Activated CD4-positive, alpha-beta T cell treated with anti-CD3 and anti-CD28 coated beads, Interleukin-2, amount 50 U/mL, for 48 hours (primary cell): ENCODE measurements at regions not wholly inside any gene's neighbourhood (a gene's known extent, or its start where the extent isn't known, plus 50 kb on each side); places are given as distances from the start of the nearest gene placed in this dataset.

Experiments used
- DNase-seq, 2 experiments: peaks; one replicate each; pipeline ENCODE4 v3.0.0-alpha.2; 2020

DNA sequence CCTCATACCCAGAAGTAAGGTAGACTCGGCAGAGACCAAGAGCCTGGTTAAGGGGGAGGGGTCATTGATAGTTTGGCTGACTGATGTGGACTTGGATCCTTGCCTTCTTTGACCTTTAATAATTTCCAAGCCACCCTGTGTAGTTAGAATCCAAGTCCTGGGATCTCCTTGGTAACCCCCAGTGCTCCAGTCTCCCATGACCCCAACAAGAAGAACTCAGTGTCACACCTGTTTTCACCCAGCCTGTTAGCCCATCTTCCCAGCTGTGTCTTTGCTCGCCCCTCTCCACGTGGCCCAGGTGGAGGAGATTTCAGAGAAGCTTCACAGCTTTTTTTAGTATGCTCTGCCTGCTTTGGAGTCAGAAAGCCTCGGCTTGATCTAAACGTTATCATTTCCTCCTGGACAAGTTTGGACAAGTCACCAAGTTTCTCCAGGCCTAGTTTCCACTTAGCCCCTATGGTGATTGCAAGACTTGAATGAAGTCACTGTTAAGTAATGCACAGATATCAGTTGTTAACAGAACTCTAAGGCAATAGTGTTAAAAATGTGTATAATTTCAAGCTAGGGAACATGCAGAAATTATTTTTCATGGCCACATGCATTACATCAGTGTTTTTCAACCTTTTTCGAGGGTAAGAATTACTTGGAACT, 170.0 kb downstream of the TMEM38B start:
- no peak for DNase-seq

DNA sequence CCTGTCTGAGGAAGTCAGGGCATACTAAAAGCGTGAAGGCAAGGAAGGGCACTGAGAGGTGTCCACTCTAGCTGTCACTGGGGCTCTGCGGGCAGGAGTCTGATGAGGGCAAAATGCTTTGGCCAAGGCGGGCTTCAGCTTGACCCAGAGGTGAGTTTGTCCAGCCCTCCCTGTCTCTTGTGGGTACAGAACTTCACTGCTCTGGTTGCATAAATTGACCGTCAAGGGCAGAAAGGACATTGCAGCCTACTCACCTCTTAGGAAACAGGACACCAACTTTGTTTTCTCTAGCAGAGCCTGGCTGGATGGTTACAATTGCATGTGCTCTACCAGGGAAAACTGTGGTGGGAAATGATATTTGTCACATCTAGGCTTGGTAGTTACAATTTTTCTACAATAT, 170.9 kb downstream of the TMEM38B start:
- DNase-seq = no peak

DNA sequence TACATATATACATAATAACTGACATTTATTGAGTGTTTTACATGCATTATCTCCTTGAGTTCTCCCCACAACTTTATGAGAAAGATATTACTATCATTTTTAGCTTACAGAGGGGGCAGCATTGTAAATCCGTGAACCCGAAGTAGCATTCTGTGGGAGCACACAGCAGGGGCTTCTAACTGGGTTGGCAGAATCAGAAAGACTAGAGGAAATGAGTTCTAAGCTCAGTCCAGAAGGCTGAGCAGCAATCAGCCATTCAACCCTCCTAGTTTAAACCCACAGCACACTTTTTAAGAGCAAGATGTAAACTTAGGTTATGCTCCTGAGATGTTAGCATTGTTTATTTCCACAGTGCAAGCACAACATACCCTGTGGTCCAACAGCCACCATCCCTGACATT, 177.2 kb downstream of the TMEM38B start:
- DNase-seq = no peak

DNA sequence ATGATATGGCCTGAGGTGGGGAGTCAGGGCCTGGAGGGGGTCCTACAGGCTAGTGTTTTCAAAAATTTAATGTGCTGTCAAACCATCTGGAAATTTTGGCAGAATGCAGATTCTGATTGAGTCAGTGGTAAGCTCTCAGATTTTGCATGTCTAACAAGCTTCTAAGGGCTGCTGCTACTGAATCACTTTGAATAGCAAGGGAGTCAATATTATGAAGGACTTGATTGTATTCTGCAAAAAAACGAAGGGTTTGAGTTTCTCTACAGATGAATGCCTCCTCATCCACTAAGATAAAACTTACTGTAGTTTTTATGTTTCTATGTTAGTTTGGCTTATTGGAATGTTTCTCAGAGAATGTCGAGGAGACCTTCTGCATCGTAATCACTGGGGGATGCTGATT, 179.5 kb downstream of the TMEM38B start:
- DNase-seq = no peak

DNA sequence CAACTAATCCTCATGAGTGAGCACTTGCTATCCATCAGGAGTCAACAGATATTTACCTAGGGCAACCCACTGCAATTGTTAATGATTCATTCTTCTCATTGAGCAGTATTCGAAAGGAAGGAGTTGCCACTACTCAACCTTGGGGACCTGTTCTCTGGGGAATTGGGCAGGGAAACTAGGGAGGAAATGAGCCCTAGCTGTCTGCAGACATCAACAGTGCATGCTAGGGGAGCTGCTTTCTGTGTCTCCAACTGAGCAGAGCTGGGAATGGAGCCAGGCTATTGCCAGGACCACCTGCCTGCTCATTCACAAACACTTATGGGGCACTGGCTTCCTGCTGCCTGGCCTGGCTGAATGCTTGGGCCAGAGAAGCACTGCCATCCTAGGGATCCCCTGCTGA, 183.4 kb downstream of the TMEM38B start:
- DNase-seq = no peak

DNA sequence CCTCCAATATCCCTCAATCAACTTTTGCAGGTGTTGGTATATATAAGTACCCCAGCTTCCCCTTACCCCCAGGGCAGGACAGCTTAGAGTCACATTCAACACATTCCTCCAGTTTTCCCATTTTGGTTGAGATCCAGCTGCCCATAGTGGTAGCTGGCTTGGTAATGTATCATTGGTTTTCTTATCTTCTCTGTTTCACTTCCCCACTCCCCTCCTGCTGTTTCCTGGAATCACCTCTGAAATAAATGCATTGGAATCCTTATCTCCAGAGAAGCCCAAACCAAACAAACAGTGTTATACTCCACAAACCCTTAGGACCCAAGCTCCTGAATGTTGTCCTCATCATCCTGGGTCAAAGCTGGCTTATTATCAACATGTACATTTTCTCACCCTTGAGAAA, 184.8 kb downstream of the TMEM38B start:
- DNase-seq = no peak

DNA sequence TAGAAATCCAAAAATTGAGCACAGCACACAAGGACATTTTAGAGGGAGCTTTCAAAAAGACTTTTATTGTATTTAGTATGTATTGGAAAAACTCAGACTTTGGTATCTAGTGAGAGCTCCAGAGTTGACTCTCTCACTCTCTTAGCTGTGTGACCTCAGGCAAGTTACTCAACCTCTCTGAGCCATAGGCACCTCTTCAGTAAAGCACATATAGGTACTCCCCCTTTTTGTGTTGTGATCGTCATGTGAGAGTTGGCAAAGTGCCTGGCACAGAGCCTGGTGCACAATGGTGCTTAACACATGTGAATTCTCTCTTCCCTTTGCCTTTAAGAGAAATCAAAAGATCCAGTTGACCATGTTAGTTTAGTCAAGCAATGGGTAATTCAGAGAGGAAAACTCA, 186.2 kb downstream of the TMEM38B start:
- no peak for DNase-seq

DNA sequence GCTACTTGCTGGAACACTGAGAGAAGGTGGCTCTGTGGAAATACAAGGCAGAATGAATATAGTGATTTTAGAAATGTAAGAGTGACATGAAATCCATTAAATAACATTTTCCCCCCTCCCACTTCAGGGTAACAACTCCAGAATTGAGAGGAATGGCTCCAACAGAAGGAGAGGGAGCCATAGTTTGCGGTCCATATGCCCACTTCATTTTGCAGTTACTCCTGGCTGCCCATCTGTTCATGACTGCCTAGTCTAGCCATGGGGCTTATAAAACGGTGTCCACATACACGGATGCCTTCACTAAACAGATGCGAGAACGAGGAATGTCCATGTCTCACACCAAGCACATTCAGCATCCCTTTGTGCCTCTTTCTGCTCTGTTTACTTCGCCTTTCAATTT, 186.7 kb downstream of the TMEM38B start:
- no peak for DNase-seq

GRCh38 chr9:105881654-105882349, 187.5 kb downstream of the TMEM38B start:
- peak; percentile 72 to 78 for DNase-seq

- DNase-seq = no peak
Measured at GRCh38 chr9:105883847-105884246, 189.5 kb downstream of the TMEM38B start.

GRCh38 chr9:105884416-105884815, 190.1 kb downstream of the TMEM38B start:
- DNase-seq = no peak

DNA sequence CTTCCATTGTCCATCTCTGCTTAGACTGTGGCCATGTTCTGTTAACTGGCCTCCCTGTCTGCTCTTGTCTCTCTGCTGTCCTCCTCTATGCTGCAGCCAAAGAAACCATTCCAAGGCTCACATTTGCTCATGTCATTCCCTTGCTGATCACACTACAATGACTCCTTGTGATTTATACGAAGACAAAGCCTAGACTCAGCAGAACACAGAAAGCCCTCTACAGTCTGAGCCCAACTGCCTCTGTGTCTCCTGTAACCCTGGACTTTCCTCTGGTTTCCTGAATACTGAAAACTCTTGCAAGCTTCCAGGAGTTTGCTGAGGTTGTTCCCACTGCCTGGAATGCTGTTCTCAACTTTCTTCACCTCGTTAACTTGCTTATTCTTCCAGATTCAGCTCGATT, 191.8 kb downstream of the TMEM38B start:
- no peak for DNase-seq

DNA sequence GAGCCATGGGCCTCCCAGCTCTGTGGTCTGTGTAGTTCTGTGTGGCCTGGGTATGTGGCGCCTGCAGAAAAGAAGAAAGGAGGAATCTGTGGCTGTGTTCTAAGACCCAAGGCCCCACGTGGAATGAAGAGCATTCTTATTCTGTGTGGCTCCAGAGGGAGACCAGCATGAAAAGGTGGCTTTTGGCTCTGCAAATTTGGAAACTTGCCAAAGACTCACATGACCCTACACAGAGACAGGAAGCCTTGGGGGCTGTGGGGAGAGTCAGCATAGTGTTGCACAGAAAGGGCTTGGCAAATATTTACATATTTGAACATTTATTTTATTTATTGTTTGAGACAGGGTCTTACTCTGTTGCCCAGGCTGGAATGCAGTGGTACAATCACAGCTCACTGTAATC, 193.3 kb downstream of the TMEM38B start:
- DNase-seq = no peak

DNA sequence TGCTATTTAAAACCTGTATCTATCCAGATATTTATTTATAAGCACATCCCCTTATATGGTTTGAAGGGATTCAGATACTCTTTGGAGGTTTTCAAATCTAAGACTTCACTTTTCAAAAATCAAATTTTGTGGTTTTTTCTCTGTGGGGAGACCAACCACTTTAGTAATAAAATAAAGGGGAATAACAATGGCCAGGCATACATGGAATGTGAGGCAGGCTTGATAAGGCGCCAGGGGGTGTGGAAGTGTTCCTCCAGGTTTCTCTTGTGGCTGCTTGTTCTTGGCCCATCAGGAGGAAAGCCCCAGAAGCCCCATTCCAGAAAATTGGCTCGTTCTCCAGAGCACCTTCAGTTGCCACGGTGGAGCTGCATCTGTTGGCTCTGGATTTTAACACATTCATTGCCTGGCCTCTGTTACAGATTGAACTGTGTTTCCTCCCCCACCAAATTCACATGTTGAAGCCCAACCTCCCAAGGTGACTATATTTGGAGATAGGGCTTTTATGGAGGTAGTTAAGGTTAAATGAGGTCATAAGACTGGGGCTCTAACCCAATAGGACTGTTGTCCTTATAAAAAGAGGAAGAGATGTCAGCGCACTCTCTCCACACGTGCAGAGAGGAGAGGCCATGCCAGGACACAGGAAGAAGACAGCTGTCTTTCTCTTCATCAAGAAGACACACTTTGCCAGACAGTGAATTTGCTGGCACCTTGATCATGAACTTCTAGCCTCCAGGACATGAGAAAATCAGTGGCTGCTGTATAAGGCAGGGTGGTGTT, 195.9 kb downstream of the TMEM38B start:
- DNase-seq = no peak

DNA sequence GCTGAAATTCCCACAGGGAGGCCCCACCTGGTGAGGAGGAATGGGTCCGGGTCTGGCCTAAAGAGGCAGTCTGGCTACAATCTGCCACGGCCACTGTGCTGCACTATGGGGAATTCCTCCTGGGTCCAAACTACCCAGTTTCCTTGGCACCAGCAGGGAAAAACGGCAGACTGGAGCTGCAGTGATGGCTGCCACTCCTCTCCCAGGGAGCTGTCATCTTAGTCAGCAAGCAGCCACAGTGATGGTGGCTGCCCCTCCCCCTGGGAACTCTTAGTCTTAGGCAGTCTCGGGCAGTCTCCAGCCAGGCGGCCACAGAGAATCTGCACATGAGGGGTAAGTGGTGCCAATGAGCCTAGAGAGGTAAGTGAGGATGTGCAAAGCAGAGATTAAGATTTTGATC, 205.8 kb downstream of the TMEM38B start:
- no peak for DNase-seq

GRCh38 chr9:105901514-105902109, 207.3 kb downstream of the TMEM38B start:
- DNase-seq = no peak

DNA sequence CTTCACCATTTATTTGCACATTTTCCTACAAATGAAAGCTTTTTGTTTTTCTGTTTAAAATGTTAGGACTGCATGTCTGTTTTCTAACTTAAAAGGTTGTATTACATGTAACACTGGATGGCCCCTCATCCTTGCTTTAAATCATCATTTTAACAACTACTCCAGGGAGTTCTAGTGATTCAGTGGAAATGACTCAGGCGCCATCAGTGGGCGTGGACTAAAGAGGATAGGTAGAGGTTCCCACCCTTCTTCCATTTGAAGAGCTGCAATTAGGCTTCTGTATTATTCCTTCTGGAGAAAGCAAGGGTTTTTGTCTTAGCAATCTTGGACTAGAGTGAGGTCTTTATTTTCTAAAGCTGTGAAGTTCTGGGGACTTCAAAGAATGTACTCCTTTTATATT, 213.7 kb downstream of the TMEM38B start:
- DNase-seq = no peak

- no peak for DNase-seq
Measured at GRCh38 chr9:105911104-105911911, 217.0 kb downstream of the TMEM38B start.

DNA sequence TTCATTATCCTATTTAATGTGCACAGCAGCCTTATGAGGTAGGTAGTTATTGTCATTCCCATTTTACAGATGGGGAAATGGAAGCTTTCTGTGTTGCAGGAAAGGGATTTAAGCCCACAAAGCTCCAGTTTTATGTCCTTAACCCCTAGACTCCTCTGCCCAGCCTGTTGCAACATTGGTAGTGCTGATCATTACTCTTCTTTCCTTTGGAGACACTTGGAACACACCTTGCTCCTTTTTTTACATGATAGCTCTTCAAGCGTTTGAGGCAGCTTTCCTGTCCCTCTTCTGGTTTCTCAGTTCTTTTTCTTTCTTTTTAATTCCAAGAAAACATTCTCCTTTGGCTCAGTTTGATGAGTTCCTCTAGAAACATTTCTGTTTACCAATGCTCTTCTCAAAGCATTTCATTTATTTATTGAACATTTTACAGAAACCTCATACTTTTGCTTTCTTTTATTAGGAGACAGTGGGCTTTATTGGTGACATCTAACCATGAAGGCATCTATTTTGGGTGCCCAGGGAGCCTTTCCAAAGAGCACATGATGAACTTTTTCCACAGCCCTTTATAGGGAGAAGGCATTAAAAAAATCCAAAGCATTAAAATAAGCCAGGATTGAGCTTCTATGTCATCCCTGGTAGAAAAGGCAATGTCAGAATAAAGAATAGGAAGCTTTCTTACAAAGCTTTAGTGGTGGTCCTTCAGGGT, 218.0 kb downstream of the TMEM38B start:
- DNase-seq = no peak

DNA sequence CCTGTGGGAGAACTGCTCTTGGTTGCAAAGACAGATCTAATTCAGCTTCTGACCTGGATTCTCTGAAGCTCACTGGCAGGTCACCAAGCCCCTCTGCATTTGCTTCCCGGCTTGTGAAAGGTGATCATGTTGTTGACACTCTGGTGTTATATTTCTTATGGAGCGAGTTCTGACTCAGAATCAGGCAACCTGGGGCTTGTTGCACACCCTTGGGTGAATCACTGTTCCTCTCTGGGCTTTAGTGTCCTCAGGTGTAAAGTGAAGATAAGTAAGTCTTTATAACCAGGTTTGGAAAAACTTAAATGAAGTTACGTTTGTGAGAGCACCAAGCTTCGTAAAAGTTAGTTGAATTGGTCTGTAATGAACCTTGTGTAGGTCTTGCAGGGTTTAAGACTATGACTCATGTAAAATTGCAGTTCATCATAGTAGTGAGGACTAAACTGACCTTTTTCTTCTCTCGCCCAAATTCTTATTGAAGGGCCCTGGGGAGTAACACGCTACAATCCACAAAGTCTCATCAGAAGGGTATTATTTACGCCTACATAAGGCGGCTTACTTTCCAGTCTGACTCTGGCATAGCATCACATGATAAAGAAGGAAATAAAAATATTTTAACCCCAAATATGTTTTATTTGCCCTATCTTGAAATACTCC, 218.6 kb downstream of the TMEM38B start:
- no peak for DNase-seq

DNA sequence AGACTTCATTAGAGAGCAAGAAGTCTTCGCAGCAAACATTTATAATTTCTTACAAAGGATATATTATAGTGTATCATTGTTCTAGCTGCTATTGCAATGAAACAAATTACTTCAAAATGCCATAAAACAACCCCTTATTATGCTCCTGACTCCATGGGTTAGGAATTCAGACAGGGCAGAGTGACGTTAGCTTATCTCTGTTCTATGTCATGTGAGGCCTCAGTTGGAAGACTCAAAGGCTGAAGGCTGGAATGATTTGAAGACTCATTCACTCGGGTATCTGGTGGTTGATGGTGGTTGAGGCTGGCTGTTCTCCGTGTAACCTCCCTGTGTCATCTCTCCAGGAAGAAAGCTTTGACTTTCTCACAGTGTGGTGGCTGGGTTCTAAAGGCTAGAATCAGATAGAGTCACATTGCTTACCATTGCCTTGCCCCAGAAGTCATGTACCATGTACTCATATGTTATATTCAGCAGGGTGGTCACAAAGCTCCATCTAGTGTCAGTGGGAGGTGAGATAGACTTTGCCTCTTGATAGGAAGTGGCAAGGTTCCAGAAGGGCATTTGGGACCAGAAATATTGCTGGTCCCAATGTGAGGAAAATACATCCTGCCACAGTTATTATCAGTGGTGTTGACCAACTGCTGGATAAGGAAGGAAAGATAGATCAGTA, 226.9 kb downstream of the TMEM38B start:
- DNase-seq = no peak
